ENCODE measurements at regions not wholly inside any gene's neighbourhood (a gene's known extent, or its start where the extent isn't known, plus 50 kb on each side); places are given as distances from the start of the nearest gene placed in this dataset.

DNA sequence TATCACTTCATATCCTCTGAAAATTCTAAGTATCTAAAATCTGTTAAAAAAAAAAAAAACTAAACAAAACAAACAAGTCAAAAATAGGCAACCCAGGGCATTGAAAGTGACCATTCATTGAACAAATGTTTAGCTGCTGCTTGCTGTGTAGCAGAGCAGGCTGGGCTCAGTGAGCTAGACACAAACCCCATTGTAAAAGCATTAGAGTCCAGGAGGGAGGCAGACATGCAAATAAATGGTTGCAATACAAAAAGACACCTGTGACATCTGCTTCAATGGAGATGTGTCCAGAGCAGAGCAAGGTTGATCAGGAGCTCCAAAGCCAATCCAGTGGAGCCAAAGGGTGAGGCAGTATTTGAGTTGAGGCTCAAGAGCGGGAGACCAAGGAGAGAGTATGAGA lies 267.3 kb upstream of the GATB start:
- DNase-seq (ENCODE audit: low read depth, low spot score): no peak

DNA sequence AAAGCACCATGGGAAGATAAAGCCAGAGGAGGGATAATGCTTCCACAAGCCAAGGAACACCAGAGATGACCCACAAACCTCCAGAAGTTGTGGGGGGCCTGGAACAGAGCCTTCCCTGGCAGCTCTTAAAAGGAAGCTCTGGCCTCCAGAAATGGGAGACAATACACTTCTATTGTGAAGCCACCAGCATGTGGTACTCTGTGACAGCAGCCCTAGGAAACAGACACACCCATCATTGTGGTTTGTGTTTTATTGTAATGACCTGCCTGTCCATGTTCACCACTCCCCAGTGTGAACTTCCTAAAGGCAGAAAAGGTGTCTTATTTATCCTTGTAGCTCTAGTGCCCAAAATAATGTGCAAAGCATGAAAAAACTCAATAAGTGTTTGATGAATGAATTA lies 264.1 kb upstream of the GATB start:
- DNase-seq (ENCODE audit: low read depth, low spot score): no peak

DNA sequence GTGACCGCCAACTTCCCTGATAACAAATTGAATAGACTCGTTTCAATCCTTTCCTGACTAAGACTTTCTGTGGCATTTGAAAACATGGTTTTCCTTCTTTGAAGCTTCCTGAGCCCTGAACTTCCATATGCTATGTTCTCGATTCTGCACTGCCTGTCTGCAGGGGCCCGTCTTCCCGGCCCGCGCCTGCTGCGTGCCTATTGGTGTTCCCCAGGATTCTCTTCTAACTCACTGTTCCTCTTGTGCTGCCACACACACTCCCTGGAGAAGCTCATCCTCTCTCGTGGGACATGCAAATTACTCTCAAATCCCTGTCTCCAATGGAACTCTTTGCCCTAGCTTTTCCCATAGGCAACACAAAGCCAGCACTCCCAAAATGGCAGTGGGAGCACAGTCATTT lies 262.9 kb upstream of the GATB start:
- no peak for DNase-seq (ENCODE audit: low read depth, low spot score)

DNA sequence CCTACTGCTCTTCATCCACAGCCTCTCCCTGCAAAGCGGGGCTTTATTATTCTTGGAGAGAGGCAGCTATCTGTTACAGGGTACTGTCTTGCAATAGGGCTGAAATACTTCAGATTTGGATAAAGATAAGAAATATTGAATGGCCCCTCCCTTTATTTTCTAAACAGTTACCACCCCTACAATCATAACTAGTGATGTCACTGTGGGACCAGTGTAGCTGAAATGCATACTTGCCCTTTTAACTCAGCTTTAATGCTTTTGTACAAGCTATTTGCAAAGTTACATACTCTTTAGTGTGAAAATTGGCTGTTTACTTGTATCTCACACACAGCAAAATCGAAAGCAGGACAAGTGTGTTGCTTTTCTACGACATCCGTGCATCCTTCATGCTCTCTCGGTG lies 261.7 kb upstream of the GATB start:
- DNase-seq (ENCODE audit: low read depth, low spot score): no peak

DNA sequence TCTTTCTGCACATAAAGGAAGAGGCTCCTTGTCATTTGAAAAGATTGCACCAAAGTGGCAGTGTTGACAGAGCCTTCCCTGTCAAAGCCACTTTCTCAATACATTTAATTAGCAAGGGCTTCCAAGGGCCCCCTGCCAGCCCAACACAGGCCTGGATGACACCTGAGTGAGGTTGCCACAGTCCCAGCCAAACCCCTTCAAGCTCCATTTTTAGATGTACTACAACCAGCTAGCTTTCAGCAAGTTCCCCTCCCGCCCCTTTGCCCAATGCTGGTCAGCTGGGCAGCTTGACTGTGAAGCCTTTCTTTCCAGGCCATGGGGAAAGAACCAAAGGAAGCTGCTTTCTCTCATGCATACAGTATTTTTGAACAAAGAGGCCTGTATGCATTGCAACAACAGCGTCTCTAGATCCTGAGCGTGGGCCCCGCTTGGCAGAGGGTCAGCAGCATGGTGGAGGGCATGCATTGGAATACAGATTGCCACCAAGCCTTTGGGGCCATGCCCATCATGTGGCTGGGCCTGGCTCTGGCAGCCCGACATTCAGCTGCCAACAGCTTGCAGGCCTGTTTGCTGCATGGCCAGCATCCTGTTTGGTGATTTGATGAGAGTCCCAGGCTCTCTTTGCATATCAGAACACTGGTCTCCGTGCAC lies 261.1 kb upstream of the GATB start:
- DNase-seq (ENCODE audit: low read depth, low spot score): no peak

DNA sequence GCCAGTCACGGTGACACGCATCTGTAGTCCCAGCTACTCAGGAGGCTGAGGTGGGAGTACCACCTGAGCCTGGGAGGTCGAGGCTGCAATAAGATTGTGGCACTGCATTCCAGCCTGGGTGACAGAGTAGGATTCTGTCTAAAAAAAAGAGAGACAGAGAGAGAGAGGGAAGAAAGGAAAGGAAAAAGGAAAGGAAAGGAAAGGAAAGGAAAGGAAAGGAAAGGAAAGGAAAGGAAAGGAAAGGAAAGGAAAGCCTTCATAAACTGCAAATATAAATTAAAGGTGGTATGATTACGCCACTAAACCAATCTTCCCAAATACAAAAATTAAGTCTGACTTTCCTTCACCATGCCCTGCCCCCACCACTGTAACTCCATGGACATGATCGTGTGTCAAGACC lies 259.3 kb upstream of the GATB start:
- no peak for DNase-seq (ENCODE audit: low read depth, low spot score)

DNA sequence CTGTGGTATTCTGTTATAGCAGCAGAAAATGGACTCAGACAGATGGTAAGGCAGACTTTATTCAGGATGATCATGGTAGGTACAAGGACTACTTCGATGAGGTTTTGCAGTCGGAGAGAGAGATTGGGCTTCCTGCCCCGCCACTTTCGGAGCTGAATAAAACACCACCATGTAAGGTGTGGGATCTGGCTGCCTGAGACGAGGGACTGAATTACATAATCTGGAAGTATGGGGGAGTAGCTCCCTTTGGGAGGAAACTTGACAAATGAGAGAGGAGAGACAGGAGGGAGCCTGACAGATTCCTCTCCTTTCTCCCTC lies 255.5 kb upstream of the GATB start:
- DNase-seq (ENCODE audit: low read depth, low spot score): no peak

DNA sequence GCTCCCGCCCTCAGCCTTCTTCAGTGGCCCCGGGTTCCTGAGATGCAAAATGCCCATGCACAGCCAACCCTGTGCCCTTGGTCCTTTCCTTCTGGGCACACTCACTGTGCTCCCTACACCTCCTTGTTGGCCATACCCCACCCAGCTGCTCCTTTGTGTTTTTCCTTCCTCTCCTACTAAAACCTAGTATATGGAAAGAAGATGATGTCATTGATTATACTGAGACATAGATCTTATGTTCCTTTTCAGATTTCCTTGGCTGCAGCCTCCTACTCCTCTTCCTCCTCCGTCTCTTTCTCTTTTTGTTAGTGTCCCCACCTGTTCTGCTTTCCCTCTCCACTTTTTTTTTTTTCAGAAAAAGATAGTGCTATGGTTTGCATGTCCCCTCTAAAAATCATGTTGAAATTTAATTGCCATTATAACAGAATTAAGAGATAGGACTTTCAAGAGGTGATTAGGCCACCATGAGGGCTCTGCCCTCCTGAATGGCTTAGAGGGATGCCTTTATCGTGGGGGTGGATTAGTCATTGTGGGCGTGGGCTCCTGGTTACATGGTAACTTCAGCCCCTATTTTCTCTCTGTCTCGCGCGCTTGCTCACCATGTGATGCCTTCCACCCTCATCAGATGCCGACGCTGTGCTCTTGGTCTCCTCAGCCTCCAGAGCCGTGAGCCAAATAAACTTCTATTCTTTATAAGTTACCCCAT lies 254.9 kb upstream of the GATB start:
- no peak for DNase-seq (ENCODE audit: low read depth, low spot score)

DNA sequence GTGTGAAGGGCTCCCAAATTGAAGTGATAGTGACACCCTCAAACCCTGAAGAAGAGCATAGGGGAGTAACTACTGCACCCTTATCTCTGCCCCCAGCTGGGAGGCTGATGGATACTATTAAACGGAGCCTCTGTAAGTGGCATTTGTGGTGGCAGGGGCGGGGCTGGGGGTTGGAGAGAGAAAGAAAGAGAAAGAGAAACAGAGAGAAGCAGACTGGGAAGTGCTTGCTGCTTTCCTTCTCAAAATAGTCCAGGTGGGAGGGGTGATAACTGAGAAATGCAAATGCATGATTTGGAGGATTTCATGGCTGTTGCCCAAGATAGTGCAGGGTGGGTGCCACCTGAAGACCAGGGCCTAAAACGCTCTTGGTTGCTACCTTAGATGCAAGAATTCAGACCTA lies 253.5 kb upstream of the GATB start:
- no peak for DNase-seq (ENCODE audit: low read depth, low spot score)

DNA sequence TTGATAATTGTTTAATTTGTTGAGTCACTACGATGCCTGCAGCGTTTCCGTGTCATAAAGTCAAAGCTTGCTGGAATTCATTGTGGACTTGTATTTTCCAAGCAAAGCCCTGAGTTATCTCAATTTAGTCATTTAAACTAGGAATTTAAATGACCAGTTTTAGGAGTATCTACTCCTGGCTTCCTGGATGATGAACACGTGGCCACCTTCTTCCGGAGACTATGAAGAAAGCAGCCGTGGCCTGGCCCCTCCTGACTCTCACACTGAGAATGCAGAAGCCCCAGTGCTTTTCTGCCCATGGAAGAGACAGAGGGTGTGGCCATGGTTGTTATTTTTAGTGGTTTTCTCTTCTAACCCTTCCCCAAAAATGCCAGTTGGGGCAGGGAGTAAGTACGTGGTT lies 250.7 kb upstream of the GATB start:
- no peak for DNase-seq (ENCODE audit: low read depth, low spot score)

DNA sequence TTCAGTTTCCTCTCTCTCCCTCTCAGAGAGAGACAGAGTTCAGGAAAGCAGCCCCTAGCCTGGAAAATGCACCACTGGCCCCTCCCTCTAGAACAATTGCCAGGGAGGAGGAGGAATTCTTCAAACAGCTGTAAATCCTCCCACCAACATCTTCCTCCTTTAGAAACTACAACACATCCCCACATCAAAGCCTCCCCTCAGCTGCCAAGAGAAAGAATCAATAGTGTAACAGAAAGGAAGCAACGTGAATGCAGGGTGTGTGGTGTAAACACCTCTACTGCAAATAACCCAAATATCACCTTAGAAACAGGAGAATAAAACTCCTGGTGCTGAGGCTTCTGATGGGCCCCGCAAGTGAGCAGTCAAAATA lies 249.9 kb upstream of the GATB start:
- no peak for DNase-seq (ENCODE audit: low read depth, low spot score)

DNA sequence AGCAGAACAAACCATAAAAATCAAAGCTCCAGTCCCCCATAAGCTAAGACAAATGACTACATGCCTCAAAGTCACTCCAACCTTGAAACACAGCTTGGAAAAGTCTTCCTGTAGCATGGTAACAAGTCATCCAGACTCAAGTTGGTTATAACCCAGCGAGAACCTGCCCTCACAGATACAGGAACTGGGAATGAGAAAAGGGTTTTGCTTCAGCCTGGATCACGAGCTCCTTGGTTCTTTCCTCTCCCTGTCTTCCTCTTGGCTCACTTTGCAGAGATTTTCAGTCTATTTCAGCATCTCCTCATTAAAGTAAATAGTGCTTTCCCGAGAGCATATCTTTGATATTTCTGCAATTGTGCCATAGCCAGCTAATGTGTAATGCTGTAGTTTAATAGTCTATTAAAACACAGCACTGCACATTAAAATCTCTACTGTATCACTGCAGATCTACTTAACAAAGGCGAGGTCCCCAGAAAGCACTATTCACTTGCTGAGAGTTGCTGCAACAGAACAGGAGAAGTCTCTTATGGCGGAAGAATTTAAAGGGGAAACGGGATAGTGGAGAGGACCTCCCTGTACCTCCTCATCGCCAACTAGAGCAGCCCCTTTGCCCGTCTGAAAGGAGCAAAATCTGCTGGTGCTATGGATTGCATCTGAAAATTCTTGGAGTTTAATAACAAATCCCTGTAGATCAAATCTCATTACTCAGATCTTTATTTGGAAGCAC lies 249.3 kb upstream of the GATB start:
- DNase-seq (ENCODE audit: low read depth, low spot score): no peak

DNA sequence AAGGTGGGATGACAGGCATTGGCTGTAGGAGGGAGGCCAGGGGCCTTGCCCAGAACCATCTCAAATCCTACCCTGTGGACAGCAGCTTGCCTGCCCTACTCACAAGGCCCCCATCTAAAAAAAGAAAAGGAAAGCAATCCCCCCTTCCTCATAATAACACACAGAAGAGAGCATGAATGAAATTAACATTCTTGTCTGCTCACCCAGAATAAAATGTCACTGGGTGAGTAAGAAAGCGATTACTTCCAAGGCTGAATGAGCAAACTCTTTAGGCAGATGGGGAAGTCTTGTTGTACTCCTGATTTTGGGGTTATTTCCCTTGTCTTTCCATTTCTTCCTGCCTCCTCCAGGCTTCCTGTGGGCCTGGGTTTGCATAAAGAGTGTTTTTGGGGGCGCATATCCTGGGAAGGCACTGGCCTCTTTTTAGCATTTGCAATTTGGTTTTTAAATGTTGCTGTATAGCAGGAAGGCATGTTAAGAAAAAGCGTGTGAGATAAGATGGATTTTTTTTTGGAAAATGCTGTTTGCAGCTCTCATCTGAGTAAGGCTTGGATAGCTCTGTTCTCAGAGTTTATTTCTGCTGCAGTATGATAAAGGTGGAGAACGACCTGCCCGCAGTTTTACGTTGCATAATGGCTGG lies 248.3 kb upstream of the GATB start:
- no peak for DNase-seq (ENCODE audit: low read depth, low spot score)

DNA sequence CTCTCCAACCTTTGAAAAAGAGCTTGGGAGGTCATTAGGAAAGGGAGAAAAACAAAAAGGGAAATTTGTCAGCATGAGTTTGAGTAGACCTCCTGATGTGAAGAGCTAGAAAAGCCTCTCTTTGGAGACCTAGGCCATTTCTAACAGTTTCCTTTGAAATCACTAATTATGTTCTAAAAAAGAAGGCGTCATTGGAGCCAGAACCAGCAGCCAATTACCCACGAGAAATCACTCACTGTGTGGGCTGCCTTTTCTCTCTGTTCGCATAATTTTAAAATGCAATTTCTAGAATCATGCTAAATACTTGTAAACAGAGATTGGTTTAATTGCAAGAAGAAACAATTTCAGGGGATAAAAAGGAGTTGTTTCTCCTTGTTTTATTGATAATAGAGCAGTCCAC lies 246.3 kb upstream of the GATB start:
- no peak for DNase-seq (ENCODE audit: low read depth, low spot score)

DNA sequence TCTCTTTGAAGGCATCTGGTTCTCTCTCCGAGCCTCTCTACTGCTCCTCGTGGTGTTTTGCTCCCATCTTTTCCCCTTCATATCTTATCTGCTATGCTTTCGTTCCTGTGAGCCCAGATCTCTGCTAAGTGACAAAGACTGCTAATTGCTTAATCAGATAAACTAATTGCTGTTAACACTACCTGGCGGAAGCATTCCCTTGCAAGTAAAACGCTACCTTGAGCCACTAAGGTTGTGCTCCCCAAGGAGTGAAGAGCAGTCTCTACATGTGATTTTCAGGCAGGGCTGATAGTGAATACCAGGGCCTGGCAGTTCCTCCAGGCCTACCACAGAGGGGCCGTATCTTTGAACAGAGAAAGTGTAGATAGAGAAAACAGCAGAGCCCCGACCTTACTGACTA lies 244.0 kb upstream of the GATB start:
- DNase-seq (ENCODE audit: low read depth, low spot score): no peak

DNA sequence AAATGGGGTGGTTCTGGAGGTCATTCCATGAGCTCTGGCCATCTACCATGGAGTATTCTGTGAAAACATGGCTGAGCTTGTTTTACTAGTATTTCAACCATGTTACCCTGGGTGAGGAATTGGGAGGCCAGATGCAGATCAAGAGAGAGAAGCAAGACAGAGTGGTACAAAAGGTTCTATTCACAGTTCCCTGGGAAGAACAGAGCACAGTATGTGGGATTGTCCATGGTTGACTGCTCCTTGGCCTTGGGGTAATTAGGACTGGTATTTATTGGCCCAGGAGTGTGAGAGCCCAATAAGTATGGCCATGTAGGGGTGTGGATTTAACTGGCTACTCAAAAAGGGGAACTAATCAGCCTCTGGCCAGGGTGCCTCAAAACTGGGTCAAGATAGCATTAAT lies 239.7 kb upstream of the GATB start:
- no peak for DNase-seq (ENCODE audit: low read depth, low spot score)

DNA sequence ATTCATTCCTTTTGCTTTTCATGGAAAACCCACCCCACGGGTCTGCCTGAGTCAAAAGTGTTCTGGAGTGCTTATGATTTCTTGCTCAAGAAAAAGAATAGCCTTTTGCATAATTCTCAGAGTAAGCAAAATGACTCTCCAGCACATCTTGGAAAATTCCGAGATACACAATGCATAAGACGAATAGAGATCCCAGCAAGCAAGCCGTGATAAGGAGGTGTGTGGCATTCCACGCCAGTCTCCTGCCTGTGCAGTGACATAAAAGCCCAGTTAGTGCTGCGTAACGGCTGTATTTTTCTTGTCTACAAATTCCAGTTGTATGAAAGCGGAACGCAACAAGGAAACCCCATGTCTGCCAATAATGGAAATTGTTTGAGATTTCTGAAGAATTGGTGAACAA lies 237.9 kb upstream of the GATB start:
- no peak for DNase-seq (ENCODE audit: low read depth, low spot score)

DNA sequence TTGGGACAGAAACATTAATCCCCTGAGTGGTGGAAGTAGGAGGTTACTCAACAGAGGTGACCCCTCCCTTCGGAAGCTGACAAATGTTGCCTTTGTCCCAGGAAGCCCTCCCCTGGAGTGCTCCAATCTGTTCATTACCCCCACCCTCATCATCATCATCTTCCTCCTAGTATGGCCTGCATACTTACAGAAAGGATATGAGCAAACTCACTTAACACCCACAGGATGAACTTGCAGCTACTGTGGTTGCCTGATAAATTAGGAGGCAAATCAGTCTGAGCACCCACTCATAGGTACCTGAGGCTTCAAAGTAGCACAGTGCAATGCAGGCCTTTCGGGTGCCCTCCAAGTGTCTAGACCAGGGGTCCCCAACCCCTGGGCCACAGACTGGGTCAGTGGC lies 236.7 kb upstream of the GATB start:
- DNase-seq (ENCODE audit: low read depth, low spot score): no peak

DNA sequence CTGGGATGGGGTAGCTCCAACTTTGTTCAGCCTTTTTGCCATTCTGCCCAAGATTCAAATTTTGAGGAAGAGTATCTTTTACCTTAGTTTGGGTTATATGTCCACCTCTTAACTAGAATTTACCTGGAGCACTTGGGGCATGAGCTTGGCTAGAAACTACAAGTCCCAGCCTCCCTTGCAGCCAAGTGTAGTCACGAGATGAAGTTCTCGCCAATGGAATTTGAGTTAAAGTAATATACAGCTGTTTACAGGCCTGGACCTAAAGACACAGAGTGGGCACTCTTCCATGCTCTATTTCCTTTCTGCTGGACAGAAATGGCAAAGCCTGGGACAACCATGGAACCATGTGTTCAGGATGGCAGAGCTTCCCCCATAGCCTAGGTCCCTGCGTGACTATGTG lies 233.6 kb upstream of the GATB start:
- DNase-seq (ENCODE audit: low read depth, low spot score): no peak

DNA sequence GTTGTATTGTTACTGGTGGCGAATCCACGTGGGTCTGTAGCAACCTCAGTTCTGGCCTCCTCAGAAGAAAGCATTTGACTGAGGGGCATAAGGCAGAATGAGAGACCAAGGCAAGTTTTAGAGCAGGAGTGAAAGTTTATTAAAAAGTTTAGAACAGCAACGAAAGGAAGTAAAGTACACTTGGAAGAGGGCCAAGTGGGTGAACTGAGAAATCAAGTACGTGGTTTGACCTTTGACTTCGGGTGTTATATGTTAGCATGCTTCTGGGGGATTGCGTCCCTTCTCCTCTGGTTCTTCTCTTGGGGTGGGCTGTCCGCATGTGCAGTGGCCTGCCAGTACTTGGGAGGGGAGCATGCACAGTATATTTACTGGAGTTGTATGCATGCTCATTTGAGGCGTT lies 232.7 kb upstream of the GATB start:
- DNase-seq (ENCODE audit: low read depth, low spot score): no peak

DNA sequence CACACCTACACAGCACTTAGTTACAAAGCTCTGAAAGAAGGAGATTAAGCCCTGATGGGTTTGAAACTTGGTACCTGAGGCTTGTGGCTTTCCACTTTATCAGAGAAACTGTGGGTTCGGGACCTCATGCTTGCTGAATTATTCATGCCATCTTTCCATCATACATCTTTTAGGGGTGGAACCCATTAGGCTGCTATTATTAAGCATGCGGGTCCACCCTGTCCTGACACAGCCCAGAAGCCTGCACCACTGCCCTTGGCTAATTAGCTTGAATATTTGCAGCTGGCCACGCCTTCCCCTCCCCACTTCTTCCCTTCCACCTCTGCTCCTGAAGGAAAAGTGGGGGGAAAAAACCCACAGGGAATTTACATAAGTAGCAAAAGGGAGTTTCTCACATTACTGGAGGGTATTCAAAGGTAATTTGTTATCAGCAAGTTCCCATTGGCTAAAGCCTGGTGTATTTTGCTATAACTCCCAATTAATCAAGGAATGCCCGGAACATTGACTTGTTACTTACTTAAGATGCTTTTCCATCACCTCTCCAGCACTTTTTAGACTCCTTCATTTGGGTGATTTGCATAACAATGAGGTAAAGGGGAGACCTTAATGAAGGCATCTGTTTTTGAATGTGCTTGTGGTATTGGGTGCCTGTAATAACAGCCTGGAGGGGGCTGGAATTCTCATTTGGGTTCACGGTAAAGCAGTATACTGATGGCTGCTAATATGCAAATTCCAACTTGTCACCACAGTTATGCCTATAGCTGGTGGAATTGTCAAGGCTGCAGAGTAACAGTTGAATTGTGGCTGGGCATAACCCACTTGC lies 231.7 kb upstream of the GATB start:
- no peak for DNase-seq (ENCODE audit: low read depth, low spot score)

DNA sequence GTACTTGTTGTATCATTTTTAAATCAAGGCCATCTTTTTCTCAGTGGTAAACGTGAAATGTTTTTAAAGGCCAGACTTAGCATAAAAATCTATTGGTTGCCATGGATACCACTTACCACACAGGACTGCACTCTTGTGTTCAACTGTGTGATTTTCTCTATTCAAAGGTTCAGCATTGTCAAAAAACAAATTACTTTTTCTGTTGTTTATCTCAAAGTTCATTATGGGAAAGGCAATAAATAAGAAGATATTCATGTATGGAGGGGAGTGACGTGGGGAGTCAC lies 231.0 kb upstream of the GATB start:
- DNase-seq (ENCODE audit: low read depth, low spot score): no peak

Data from iPS DF 19.7 (cell line).